Kidney capillary endothelial cell (primary cell): ENCODE measurements at regions not wholly inside any gene's neighbourhood (a gene's known extent, or its start where the extent isn't known, plus 50 kb on each side); places are given as distances from the start of the nearest gene placed in this dataset.
A peak's percentile ranks its signal among the peaks of the same experiment; 100 is the strongest.
"Not testable (repeated sequence)": the region's sequence is repeated elsewhere in the genome, so short reads cannot be mapped to it uniquely, and the experiment has no call there.

Source experiments
- DNase-seq: peaks from one replicate; pipeline ENCODE4 v3.0.0-alpha.2; 2018; ENCODE audit warnings: low spot score

- not testable (repeated sequence) for DNase-seq
Measured at GRCh38 chr16:72729552-72729951, 318.4 kb downstream of the ZFHX3 start.

- no peak for DNase-seq
Measured at GRCh38 chr16:72728516-72728915, 319.4 kb downstream of the ZFHX3 start.

- no peak for DNase-seq
Measured at GRCh38 chr16:72727565-72727964, 320.4 kb downstream of the ZFHX3 start.

GRCh38 chr16:72725643-72726042, 322.3 kb downstream of the ZFHX3 start:
- DNase-seq: no peak

- no peak for DNase-seq
Measured at GRCh38 chr16:72723781-72724180, 324.1 kb downstream of the ZFHX3 start.

- DNase-seq: no peak
Measured at GRCh38 chr16:72722552-72722951, 325.4 kb downstream of the ZFHX3 start.

GRCh38 chr16:72721981-72722380, 325.9 kb downstream of the ZFHX3 start:
- DNase-seq: no peak

GRCh38 chr16:72715267-72715666, 332.7 kb downstream of the ZFHX3 start:
- no peak for DNase-seq

GRCh38 chr16:72711823-72712222, 336.1 kb downstream of the ZFHX3 start:
- DNase-seq: no peak

GRCh38 chr16:72705801-72706200, 342.1 kb downstream of the ZFHX3 start:
- no peak for DNase-seq

GRCh38 chr16:72704746-72705372, 343.1 kb downstream of the ZFHX3 start:
- no peak for DNase-seq

- DNase-seq: no peak
Measured at GRCh38 chr16:72689851-72690250, 358.1 kb downstream of the ZFHX3 start.

GRCh38 chr16:72680732-72681131, 367.2 kb downstream of the ZFHX3 start:
- no peak for DNase-seq

- DNase-seq: no peak
Measured at GRCh38 chr16:72679856-72680255, 368.1 kb downstream of the ZFHX3 start.

- no peak for DNase-seq
Measured at GRCh38 chr16:72677662-72678447, 370.1 kb downstream of the ZFHX3 start.

GRCh38 chr16:72673118-72673517, 374.8 kb downstream of the ZFHX3 start:
- DNase-seq: no peak

- DNase-seq: no peak
Measured at GRCh38 chr16:72666267-72666666, 381.7 kb downstream of the ZFHX3 start.

GRCh38 chr16:72665701-72666100, 382.2 kb downstream of the ZFHX3 start:
- DNase-seq: no peak

- DNase-seq: peak; percentile 93
Measured at GRCh38 chr16:72664509-72665408, 383.2 kb downstream of the ZFHX3 start.

- peak; percentile 10 for DNase-seq
Measured at GRCh38 chr16:72664056-72664508, 383.8 kb downstream of the ZFHX3 start.

- DNase-seq: no peak
Measured at GRCh38 chr16:72658888-72659717, 388.8 kb downstream of the ZFHX3 start.

GRCh38 chr16:72657791-72658190, 390.1 kb downstream of the ZFHX3 start:
- DNase-seq: no peak
